H9 (cell line): ENCODE measurements at regions not wholly inside any gene's neighbourhood (a gene's known extent, or its start where the extent isn't known, plus 50 kb on each side); places are given as distances from the start of the nearest gene placed in this dataset.

ENCODE experiments used
- DNase-seq: peaks from one replicate; pipeline ENCODE4 v3.0.0-alpha.2; 2017
- H2AFZ ChIP-seq: one replicate; pipeline ENCODE4 v1.6.1; 2013; ENCODE audit warnings: mild to moderate bottlenecking, low read length, control low read depth, moderate library complexity
- H2AK5ac ChIP-seq: 2 replicates; pipeline ENCODE4 v1.6.1; 2013; ENCODE audit warnings: low read length, control low read depth, mixed read lengths; ENCODE audit not compliant: insufficient read length
- H2BK120ac ChIP-seq: one replicate; pipeline ENCODE4 v1.6.1; 2013; ENCODE audit warnings: low read depth, mild to moderate bottlenecking, low read length, control low read depth, inconsistent platforms; ENCODE audit not compliant: poor library complexity, severe bottlenecking
- H2BK12ac ChIP-seq: 2 replicates; pipeline ENCODE4 v1.6.1; 2013; ENCODE audit warnings: low read length, control low read depth, mixed read lengths, low read depth; ENCODE audit not compliant: insufficient read length
- H2BK15ac ChIP-seq: 2 replicates; pipeline ENCODE4 v1.6.1; 2013; ENCODE audit warnings: low read depth, low read length, control low read depth
- H2BK20ac ChIP-seq: one replicate; pipeline ENCODE4 v1.6.1; 2013; ENCODE audit warnings: low read depth, mild to moderate bottlenecking, low read length, control low read depth, inconsistent platforms; ENCODE audit not compliant: poor library complexity, severe bottlenecking
- H2BK5ac ChIP-seq: 2 replicates; pipeline ENCODE4 v1.6.1; 2013; ENCODE audit warnings: low read length, control low read depth, mixed read lengths; ENCODE audit not compliant: insufficient read length
- H3K14ac ChIP-seq: 2 replicates; pipeline ENCODE4 v1.6.1; 2013; ENCODE audit warnings: low read length, control low read depth; ENCODE audit not compliant: insufficient read depth
- H3K18ac ChIP-seq: 2 replicates; pipeline ENCODE4 v1.6.1; 2013; ENCODE audit warnings: low read depth, mild to moderate bottlenecking, mixed read lengths, low read length, control low read depth; ENCODE audit not compliant: insufficient read length
- H3K23ac ChIP-seq: 2 replicates; pipeline ENCODE4 v1.6.1; 2013; ENCODE audit warnings: low read length, control low read depth, mixed read lengths, low read depth; ENCODE audit not compliant: insufficient read length
- H3K23me2 ChIP-seq: 2 replicates; pipeline ENCODE4 v1.6.1; 2013; ENCODE audit warnings: low read depth, mild to moderate bottlenecking, mixed read lengths, low read length, control low read depth; ENCODE audit not compliant: insufficient read length, poor library complexity, severe bottlenecking
- H3K27ac ChIP-seq: 2 replicates; pipeline ENCODE4 v1.5.1; 2013; ENCODE audit warnings: low read length, control low read depth, mixed read lengths, low read depth; ENCODE audit not compliant: insufficient read length
- H3K27me3 ChIP-seq: 2 replicates; pipeline ENCODE4 v1.6.1; 2013; ENCODE audit warnings: low read length, control low read depth, inconsistent platforms; ENCODE audit not compliant: insufficient read depth
- H3K4ac ChIP-seq: 2 replicates; pipeline ENCODE4 v1.6.1; 2013; ENCODE audit warnings: low read depth, mild to moderate bottlenecking, control low read depth, inconsistent platforms, low read length, moderate library complexity
- H3K4me1 ChIP-seq: 2 replicates; pipeline ENCODE4 v1.6.1; 2013; ENCODE audit warnings: low read length, control low read depth, inconsistent platforms; ENCODE audit not compliant: insufficient read depth
- H3K4me2 ChIP-seq: 2 replicates; pipeline ENCODE4 v1.6.1; 2013; ENCODE audit warnings: low read length, control low read depth, mixed read lengths; ENCODE audit not compliant: insufficient read length, insufficient read depth
- H3K56ac ChIP-seq: 2 replicates; pipeline ENCODE4 v1.6.1; 2013; ENCODE audit warnings: low read depth, mild to moderate bottlenecking, mixed read lengths, low read length, control low read depth; ENCODE audit not compliant: insufficient read length
- H3K79me1 ChIP-seq: 2 replicates; pipeline ENCODE4 v1.6.1; 2013; ENCODE audit warnings: low read depth, mild to moderate bottlenecking, moderate library complexity, low read length, control low read depth, inconsistent platforms; ENCODE audit not compliant: insufficient read depth, poor library complexity, severe bottlenecking
- H3K79me2 ChIP-seq: 2 replicates; pipeline ENCODE4 v1.6.1; 2013; ENCODE audit warnings: low read length, control low read depth, inconsistent platforms; ENCODE audit not compliant: insufficient read depth
- H3K9ac ChIP-seq: 2 replicates; pipeline ENCODE4 v1.6.1; 2013; ENCODE audit warnings: low read length, control low read depth, mixed read lengths; ENCODE audit not compliant: insufficient read length; ENCODE audit errors: extremely low read depth
- H3K9me3 ChIP-seq: one replicate; pipeline ENCODE4 v1.6.1; 2013; ENCODE audit warnings: low read depth, low read length, inconsistent platforms; ENCODE audit not compliant: control insufficient read depth
- H3T11ph ChIP-seq: one replicate; pipeline ENCODE4 v1.6.1; 2013; ENCODE audit warnings: mild to moderate bottlenecking, low read length, control low read depth, inconsistent platforms
- H4K20me1 ChIP-seq: one replicate; pipeline ENCODE4 v1.6.1; 2013; ENCODE audit not compliant: control insufficient read depth, insufficient read length, insufficient read depth
- H4K5ac ChIP-seq: 2 replicates; pipeline ENCODE4 v1.6.1; 2013; ENCODE audit warnings: low read depth, mild to moderate bottlenecking, mixed read lengths, low read length, control low read depth; ENCODE audit not compliant: insufficient read length
- H4K8ac ChIP-seq: replicated peaks from 2 replicates; pipeline ENCODE4 v1.6.1; 2013; ENCODE audit warnings: low read length, control low read depth, mixed read lengths, low read depth; ENCODE audit not compliant: insufficient read length
- H4K91ac ChIP-seq: 2 replicates; pipeline ENCODE4 v1.6.1; 2013; ENCODE audit warnings: low read depth, mild to moderate bottlenecking, moderate library complexity, mixed read lengths, low read length, control low read depth; ENCODE audit not compliant: insufficient read length
- H3K27ac Mint-ChIP-seq, 3 experiments: 2 replicates in 2 of 3; 3 replicates in 1 of 3; pipeline ENCODE4 v1.8.0; 2020 to 2021; ENCODE audit warnings: mixed read lengths in 3 of 3, mild to moderate bottlenecking in 1 of 3, moderate library complexity in 1 of 3
- H3K27me3 Mint-ChIP-seq: 2 replicates; pipeline ENCODE4 v1.8.0; 2021; ENCODE audit warnings: low read depth, mild to moderate bottlenecking, moderate library complexity, mixed read lengths
- H3K36me3 Mint-ChIP-seq, 3 experiments: 2 replicates in 2 of 3; 3 replicates in 1 of 3; pipeline ENCODE4 v1.8.0; 2020 to 2021; ENCODE audit warnings: low read depth in 3 of 3, mixed read lengths in 3 of 3; ENCODE audit not compliant: insufficient read depth in 1 of 3
- H3K4me1 Mint-ChIP-seq, 2 experiments: 2 replicates each; pipeline ENCODE4 v1.8.0; 2020; ENCODE audit warnings: mixed read lengths in 2 of 2
- H3K4me3 Mint-ChIP-seq, 2 experiments: 2 replicates in 1 of 2; 3 replicates in 1 of 2; pipeline ENCODE4 v1.8.0; 2020 to 2021; ENCODE audit warnings: mild to moderate bottlenecking in 2 of 2, mixed read lengths in 2 of 2, moderate library complexity in 1 of 2
- H3K9me3 Mint-ChIP-seq, 2 experiments: 2 replicates in 1 of 2; 3 replicates in 1 of 2; pipeline ENCODE4 v1.8.0; 2020; ENCODE audit warnings: mild to moderate bottlenecking in 2 of 2, mixed read lengths in 2 of 2, moderate library complexity in 1 of 2
- WGBS: extraction: QIAGEN DNeasy Blood & Tissue Kit; methylation state at CpG from one replicate; pipeline ENCODE4 v1.1.7; 2013; ENCODE audit warnings: missing lambda C conversion rate, low lambda C conversion rate, mixed read lengths; ENCODE audit not compliant: insufficient read length; ENCODE audit errors: extremely low coverage; 5-methylcytosine and 5-hydroxymethylcytosine counted together
- TF ChIP-seq, protein P1 (sequence below): fragments of 200-600 bp; sonication (generic); conservative IDR thresholded peaks from 3 replicates; pipeline ENCODE4 v1.8.0; 2021; ENCODE audit warnings: antibody characterized with exemption, mild to moderate bottlenecking

DNA sequence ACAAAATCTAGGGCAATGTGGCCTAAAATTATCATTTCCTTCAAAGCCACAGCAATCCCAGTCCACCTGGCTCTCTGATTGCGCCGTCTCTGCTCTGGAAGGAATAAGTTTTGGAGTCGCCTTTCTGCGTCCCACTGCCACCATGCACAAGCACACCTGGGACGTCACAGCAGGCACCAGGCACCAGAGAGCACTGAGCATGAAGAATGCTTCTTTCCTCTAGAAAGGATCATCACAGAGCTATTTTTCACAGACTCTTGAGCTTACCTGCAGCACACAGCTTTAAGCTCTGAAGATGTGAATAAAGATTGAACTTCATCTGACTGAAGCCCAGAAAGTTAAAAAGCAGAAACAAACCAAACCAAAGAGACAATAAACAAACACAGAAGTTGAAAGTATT lies 170.0 kb upstream of the PPARGC1A start:
- H3K27ac Mint-ChIP-seq: no peak overlapping the region
- H2BK20ac ChIP-seq: no peak overlapping the region
- no peaks in the 10 kb centered on the region for H3K4me1 Mint-ChIP-seq
- H3K36me3 Mint-ChIP-seq: no peaks in the 10 kb centered on the region
- no peaks in the 10 kb centered on the region for H3K9me3 Mint-ChIP-seq
- H2AFZ ChIP-seq: no peak overlapping the region
- H3K27ac ChIP-seq: no peak overlapping the region
- TF ChIP-seq, protein P1, sequence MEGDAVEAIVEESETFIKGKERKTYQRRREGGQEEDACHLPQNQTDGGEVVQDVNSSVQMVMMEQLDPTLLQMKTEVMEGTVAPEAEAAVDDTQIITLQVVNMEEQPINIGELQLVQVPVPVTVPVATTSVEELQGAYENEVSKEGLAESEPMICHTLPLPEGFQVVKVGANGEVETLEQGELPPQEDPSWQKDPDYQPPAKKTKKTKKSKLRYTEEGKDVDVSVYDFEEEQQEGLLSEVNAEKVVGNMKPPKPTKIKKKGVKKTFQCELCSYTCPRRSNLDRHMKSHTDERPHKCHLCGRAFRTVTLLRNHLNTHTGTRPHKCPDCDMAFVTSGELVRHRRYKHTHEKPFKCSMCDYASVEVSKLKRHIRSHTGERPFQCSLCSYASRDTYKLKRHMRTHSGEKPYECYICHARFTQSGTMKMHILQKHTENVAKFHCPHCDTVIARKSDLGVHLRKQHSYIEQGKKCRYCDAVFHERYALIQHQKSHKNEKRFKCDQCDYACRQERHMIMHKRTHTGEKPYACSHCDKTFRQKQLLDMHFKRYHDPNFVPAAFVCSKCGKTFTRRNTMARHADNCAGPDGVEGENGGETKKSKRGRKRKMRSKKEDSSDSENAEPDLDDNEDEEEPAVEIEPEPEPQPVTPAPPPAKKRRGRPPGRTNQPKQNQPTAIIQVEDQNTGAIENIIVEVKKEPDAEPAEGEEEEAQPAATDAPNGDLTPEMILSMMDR: no peak
- H3K9ac ChIP-seq: no peak overlapping the region
- H3K79me1 ChIP-seq: no peaks in the 10 kb centered on the region
- H3K4me2 ChIP-seq: no peak overlapping the region
- no peaks in the 10 kb centered on the region for H3K27me3 ChIP-seq
- no peak overlapping the region for H4K5ac ChIP-seq
- H3K27me3 Mint-ChIP-seq: peaks cover 2% of the 10 kb centered on the region; the same call in 1 of the 2 replicates
- H4K20me1 ChIP-seq: no peaks in the 10 kb centered on the region
- H2BK5ac ChIP-seq: no peak overlapping the region
- no peaks in the 10 kb centered on the region for H3K4me1 ChIP-seq
- H2AK5ac ChIP-seq: no peak overlapping the region
- H4K91ac ChIP-seq: no peak overlapping the region
- no peak overlapping the region for H3K23ac ChIP-seq
- H3K18ac ChIP-seq: no peak overlapping the region
- H3K4me3 Mint-ChIP-seq: no peak overlapping the region
- H2BK12ac ChIP-seq: no peak overlapping the region
- H2BK15ac ChIP-seq: no peak overlapping the region
- H3K56ac ChIP-seq: no peak overlapping the region
- no CpG with 5 or more reads among the region's 5 CpGs for WGBS
- H3K14ac ChIP-seq: no peak overlapping the region
- no peaks in the 10 kb centered on the region for H3K23me2 ChIP-seq
- H3K4ac ChIP-seq: no peak overlapping the region
- H2BK120ac ChIP-seq: no peak overlapping the region
- H4K8ac ChIP-seq: no peak overlapping the region
- no peak for DNase-seq
- no peak overlapping the region for H3T11ph ChIP-seq
- H3K9me3 ChIP-seq: no peaks in the 10 kb centered on the region
- H3K79me2 ChIP-seq: no peaks in the 10 kb centered on the region
